NCI-H526 treated with DMSO at 0.1 percent for 48 hours (cell line): ENCODE measurements at regions not wholly inside any gene's neighbourhood (a gene's known extent, or its start where the extent isn't known, plus 50 kb on each side); places are given as distances from the start of the nearest gene placed in this dataset.

Experiments used
- DNase-seq: peaks from one replicate; lab custom pipeline; 2025; lab: John Stamatoyannopoulos, UW

DNA sequence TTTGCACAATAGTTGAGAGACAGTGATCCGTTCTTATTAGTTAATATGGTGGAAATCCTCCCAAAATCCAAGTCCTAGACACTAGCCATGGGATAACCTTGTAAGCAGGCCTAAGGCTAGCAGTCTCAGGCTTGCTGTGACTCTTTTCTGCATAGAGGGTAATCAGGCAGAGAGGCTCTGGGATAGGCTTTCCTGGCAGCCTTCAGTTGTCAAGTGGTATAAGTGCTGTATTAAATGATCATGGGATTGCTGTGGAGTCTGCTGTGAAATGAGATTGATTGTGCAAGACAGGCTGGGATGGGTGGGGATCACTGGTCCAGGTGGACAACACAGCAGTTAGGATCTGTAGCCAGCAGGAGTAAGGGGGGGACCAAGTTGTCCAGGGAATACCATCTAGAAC is 416.4 kb downstream of the TLE4 start:
- no peak for DNase-seq

DNA sequence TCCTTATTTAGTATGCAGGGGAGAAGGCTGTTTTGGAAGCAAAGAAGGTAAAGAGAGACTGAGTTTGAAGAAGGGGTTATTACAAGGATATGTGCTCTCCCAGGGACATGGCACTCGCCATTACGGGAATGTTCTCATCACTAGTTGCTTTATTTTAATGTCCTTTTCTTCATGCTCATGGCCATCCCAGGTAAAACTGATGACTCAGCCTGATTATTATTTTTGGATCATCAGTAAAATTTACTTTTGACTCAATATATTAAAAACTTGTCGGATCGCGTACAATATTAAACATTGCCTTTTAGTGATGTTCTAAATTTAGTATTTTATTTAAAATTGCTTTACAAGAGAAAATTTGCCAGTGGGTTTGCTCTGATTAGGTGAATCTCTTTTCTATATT is 414.7 kb downstream of the TLE4 start:
- DNase-seq: no peak

DNA sequence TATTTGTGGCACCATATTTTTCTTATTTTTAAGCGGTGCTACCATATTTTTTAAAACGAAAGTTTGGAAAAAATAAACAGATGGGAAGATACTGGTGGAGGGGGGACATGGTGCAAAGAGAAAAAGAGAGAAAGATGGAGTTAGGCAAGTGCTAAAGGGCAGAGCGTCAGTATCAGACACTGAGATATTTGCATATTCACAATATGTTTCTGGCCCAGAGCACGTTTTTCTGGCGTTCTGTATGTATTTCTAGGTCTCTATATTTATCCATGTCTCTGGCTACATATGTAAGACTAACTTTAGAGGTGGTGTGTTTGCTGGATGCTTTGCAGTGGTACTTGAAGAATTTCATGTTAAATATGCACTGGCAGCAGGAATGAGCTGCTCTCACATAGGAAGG is 414.0 kb downstream of the TLE4 start:
- no peak for DNase-seq

DNA sequence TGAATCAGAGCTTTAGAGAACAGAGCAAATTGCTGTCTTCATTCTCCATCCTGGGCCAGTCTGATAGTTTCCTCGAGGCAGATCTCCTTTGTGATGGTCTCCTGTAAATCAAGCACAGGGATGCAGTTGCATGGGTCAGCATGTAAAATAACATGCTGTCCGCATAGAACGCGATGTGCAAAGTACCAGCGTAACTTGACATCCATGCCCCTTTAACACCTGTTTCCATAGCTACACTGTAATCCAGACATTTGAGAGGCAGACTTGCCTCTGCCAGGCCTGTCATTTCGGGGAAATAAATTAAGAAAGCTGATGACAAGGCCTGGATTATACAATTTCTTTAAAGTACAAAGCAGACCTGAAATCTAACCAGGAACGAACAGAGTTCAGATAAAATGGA is 413.5 kb downstream of the TLE4 start:
- no peak for DNase-seq

DNA sequence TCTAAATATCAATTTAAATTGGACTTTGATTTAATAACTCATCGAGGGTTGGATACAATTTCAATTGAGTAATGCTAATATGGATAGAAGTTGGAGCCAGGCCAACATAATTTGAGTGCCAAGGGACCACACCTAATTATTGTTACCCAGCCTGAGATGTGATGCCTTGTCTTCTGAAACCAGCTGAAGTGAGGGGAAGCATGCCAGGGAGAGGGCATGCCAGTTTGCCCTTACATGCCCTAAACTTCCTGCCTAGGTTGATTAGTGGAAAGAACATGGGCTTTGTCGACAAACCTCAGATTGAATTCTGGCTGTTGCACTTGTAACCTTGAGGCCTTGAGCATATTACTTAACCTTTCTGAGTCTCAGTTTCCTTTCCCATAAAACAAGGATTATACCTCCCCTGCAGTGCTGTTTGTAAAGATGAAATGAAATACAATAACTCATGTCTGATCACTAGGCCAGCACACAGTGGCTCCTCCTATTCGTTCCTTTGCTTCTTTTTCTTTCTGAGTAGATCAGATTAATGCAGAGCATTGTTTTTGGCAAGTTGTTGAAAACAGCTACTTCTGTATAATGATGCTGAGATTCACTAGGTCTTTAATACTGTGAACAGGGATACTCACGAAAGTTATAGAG is 412.8 kb downstream of the TLE4 start:
- peak; percentile 22 for DNase-seq

DNA sequence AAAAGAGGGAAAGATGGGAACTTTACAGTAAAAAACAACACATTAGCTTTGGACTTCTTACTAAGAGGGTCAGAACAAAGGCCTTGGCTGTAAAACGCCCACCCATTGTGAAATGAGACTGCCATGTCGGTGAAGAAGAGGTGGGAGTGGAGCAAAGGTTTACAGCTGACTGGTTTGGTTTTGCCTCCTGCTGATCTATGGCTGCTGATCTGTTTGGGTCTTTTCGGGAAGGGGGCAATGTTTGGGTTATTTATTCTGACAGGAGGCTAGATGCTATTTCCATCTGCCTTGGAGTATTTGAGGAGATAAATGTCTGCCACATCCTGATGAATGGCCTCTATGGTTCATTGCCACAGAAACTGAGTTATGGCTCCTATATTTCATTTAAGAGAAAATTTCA is 408.7 kb downstream of the TLE4 start:
- no peak for DNase-seq

DNA sequence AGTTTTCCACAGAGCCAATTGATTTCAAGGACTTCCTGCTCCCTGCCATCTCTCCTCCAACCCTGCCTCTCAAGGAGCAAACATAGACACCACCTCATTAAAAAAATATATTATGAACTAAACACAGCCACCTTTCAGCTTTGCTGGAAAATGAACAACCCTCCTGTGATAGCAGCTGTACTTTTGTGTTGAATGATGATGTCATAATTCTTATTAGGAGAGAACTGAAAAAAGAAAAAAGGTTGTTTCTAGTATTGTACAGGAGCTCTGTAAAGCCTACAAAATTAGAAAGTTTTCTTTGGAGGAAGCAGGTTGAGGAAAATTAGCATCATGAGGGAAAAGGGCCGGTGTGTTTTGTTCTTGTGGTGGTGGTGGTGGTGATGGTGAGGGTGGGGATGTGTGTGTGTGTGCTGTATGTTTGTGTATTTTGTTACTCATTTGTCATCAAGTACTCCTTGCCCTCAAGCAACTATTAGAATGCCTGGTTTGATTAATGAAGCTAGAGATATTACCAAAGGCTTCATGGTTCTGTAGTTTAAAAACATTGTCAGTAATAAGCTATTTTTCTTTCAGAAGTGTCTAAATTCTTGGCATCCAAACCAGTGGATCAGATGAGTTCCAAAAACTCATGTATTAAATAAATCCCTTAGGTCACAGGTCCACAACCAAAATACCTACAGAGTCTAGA is 405.9 kb downstream of the TLE4 start:
- DNase-seq: no peak

DNA sequence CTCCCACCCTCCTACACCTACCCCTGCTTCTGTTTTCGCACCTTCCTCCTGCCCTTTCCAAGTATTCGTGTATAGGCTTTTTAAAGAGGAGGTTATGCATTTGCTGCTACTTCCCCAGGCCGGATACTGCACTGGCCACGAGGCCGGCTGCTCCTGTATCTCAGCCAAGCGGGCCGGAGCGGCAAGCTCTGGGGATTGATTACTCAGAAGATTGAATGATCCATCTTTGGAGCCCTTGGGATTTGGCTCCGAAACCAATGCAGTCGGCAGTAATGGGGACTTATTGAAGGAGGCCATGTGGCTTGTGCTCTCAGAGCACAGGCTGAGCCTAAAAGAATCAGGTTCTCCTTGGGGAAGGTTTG is 405.3 kb downstream of the TLE4 start:
- no peak for DNase-seq

DNA sequence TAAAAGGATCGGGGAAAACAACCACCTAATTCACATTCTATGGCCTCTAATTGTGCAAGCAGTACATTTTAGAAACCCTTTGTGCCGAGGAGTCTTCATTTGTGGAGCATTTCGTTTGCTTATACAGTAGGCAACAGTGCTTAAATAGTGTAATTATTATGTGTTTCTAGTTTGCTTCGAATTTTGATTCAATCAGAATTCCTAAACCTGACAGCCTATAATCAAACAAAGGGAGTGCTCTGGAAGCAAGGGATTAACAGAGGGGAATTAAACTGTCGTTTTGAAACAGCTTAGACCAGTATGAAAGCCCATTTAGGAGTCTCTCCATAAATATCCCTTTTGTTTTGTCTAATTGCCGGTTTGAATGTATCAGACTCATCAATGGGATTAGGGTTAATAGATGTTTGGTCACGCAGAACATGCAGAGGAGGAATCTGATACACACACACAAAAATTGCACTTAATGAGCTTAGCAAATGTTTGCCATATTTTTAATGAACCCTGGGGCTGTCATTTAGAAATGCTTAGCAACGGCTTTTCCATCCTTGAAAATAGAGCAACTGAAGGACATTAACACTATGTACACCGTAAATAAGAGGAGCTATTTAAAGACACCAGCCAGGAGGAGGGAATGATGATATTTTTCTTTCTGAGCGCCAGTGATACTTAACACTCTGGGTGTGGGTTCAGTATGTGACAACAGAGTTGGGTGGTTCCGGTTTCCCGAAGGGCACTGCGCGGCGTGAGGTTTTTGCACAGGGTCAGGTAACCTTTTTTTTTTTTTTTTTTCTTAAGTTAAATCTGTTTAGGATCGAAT is 404.7 kb downstream of the TLE4 start:
- DNase-seq: peak; percentile 72

DNA sequence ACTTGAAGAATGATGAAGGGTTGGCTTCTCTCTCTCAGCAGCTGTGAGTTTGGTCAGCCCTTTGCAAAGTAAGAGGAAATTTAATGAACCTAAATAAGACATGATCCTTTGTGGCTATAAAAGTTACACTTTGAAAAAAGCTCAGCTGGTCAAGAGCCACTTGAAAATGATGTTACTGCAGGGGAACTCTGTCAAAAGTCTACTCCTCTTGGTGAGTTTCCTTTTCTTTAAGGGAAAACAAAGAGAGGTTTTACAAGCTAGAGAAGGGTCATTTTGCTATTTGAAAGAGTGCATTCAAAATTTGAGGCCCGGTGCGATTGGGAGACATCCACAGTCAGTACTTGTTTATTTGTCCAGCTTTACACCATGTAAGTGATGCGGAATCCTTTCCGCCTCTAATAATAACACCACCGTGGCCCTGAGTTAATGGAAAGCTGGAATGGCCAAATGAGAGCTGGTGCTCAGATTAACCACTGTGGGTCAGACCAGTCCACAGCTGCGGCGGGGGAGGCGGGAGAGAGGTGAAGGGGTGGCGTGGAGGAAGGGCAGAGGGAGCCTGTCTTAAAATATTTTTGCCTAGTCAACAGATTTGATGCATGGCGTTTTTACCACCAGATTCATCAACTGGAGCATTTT is 404.0 kb downstream of the TLE4 start:
- no peak for DNase-seq

DNA sequence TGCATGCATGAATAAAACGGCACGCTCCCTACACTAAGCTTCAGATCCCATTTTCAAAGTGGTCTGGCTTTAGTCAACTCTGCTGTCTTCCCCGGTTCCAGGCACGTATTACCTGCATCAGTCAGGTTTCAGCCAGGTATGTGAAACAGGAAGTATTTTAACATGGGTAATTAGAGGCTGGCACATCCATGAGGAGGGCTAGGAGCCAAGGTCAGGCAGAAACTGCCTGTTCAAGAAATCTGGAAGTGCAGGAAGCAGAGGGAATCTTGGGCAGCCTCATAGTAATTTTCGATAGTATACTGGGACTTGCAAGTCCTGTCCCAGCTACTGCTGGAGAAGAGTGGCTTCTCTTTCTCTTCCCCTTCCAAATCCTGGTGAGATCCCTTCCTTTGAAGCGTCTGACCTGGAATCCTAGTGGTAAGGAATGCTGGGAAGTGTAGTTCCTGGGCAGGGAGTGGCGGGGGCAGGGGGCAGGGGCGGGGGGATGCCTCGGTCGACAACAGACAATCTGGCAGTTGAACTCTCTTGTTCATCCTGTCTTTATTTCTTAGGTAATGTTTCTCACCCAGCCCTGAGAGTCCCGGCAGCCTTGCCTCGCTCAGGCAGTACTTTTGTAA is 403.1 kb downstream of the TLE4 start:
- DNase-seq: no peak

DNA sequence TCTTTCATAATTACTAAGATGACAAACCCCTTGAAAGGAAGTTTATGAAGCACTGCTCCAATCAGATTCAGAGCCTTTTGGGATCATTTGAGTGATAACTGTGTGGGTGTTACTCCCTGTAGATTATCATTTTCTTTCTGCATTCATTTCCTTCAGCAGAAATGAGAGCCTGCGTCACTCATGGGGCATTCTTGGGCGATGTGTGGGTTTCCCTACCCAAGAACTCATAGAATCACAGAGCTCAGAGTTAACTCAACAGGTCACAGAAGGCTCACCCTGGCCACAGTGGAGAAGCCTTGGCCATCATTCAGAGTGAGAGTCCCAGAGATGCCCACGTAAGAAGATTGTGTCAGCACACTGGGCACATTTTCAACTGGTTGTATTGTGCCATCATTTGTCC is 401.9 kb downstream of the TLE4 start:
- DNase-seq: no peak

DNA sequence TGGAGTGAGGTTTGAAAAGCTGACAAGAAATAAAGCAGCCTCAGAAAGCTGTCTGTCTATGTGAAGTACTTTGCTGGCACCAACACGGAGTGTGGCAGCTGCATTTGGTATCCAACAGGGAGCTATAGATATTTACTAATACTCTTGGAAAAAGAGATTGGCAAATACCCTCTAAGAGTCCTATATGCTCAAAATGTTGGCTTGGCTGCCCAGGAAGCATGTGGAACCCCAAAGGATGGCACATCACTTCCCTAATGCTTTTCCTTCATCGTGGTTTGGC is 398.3 kb downstream of the TLE4 start:
- no peak for DNase-seq

DNA sequence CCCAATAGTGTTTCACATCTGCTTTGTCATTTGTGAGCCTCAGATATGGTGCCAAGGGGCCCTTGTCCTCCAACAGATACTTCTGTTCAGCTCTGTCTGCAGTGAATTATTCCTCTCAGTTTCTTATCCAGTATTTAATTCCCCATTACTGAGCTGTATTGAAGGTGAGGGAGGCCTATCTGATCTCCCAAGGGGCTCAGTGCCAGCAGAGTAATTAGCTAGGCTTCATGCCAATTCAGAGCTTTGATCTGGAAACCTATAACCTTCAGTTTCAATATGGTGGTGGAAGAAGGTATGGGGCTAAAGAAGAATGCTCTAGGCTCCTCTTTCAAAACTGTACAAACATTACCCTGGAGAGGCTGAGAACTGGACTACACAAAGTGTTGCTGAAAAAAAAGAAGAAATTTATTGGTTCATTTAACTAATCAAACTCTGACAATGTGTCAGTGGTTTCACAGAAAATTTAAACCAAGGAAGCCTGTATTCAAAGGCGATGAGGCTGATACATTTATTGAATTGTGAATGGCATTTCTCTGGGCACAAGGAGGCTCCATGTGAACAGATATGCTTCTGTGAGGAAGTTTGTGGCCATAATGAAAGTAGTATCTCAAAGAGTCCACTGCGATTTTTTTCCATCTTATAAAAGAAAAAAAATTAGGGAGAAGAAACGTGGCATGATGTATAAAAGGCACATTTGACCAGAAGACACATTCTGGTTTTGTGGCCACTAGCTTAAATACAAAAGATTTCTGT is 397.8 kb downstream of the TLE4 start:
- no peak for DNase-seq

DNA sequence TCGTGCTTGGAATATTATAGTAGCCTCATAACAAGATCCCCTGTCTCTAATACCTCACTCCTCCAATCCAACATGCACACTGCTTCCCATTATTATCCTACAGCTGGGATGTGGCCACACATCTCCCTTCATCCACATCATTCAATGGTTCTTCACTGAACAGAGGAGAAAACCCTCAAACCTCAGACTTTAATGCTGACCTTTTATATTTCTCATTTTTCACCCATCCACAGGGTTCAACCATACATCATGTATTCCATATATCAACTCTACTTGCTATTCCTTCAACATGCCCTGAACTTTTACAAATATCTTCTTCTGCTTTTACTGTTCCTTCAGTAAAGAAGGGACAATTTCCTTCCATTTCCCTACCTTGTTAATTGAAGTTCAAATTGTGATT is 396.8 kb downstream of the TLE4 start:
- DNase-seq: no peak

DNA sequence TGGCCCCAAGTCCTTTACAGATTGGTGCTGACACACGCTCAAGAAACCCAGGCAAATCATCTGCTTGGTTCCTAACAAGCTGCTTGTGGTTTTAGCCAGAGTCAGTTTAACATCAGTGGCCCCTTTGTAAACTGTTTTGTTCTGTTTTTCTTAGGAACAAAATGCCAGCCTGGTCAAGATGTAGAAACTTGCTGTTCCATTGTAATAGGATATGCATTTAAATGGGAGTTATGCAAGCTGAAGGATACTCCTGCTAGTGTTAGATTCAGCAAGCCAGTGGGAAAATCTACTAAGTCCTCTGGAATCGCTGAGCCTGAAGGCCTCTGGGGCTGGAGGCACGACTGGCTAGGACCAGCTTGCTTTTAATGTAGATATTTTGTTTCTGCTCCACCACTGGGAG is 391.1 kb downstream of the TLE4 start:
- DNase-seq: no peak

DNA sequence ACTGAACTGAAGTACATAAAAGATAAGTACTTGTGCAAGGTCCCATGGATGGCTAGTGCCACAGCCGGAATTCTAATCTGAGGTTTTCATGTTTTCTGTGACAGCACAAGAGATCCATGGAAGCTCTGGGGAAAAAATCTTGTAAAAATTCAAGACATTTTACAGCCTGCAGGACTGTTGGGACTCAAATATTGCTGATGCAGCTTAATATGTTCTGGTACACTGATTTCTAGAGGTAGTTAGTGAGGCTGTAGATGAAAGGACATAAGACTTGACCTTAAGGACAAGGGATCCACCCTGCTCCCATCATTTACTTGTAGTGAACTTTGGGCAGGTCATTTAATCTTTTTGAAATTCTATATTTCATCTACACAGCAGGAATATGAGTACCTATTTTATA is 390.4 kb downstream of the TLE4 start:
- DNase-seq: no peak

DNA sequence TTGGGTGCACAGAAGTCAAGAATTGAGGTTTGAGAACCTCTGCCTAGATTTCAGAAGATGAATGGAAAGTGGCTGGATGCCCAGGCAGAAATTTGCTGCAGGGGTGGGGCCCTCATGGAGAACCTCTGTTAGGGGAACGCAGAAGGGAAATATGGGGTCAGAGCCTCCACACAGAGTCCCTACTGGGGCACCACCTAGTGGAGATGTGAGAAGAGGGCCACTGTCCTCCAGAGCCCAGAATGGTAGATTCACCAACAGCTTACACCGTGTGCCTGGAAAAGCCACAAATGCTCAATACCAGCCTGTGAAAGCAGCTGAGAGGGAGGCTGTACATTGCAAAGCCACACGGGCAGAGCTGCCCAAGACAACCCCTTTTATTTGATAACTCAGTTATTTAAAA is 383.5 kb downstream of the TLE4 start:
- no peak for DNase-seq

DNA sequence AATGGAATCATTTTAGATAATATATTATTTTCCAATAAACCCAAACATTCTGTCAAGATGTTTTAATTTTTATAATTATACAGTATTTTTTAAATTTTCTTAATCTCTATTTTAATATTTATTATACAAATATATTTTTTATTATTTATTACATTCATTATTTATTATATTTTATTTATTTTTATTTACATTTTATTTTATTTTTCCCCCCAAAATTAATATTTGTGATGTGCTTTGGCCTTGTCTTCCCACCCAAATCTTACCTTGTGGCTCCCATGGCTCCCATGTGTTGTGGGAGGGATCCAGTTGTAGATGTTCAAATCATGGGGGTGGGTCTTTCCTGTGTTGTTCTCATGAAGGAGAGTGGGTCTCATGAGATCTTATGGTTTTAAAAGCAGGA is 382.1 kb downstream of the TLE4 start:
- DNase-seq: no peak

DNA sequence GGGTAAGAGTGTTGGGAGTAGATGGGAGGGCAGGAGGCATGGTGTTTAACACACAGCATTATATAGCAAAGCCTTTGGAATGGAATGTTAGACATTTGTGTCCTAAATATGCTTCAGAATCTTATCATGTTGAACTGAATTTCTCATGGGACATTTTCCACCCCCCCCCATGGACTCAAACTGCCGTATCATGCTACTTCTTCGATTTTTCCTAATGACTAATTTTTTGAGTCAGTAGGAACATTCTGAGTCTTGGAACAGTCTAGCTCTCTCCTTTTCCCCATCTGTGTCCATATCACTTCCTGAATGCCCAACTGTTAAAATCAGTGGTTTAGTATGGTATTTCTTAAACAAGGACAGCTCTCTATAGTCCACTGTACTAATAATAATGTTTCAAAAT is 380.6 kb downstream of the TLE4 start:
- no peak for DNase-seq

DNA sequence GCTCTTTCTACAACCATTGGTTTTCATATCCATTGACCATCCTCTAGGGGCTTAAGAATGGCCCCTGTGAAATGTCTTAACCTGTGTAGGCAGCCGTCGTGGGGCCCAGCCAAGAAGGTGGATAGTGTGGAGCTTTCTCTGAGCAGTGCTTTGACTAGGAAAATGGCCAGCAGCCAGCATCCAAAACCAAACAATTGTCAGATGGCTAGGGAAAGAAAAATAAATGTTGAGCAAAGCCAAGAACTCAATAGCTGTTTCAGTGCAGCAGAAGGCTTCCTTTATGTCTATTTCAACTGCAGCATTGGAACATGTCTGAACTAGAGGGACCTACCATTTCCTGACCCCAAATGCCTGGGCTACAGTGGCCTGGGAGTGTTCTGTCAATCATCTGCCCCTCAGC is 374.9 kb downstream of the TLE4 start:
- no peak for DNase-seq

DNA sequence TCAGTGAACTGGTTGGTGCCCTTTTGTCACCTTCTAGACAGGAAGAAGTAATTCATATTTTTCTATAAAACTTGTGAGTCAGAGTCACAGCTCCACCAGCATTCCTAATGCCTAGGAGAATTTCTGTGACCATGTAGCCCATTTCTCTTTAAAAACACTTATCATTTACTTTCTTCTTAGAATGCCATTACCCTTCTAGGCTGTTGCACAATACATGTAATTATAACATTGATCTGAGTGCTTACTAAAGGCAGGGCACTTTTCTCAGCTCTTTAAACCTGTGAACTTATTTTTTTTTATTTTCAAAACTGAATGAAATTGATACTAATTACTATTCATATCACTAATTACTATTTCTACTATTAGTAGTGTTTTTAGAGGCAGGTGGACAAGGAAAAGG is 373.7 kb downstream of the TLE4 start:
- no peak for DNase-seq
